ENCODE measurements at regions not wholly inside any gene's neighbourhood (a gene's known extent, or its start where the extent isn't known, plus 50 kb on each side); places are given as distances from the start of the nearest gene placed in this dataset.

GRCh38 chr14:106490442-106490841 is 964.1 kb downstream of the TMEM121 start:
- no peak for DNase-seq (ENCODE audit: extremely low read depth, low read depth)
- no peak for TF ChIP-seq CTCF (IDR thresholded peaks at IDR 0.05; ENCODE audit: low read depth, low read length)

- no peak for DNase-seq (ENCODE audit: extremely low read depth, low read depth)
- TF ChIP-seq CTCF (IDR thresholded peaks at IDR 0.05; ENCODE audit: low read depth, low read length), result no peak; the same call in none of the 2 replicates
Measured at GRCh38 chr14:106491851-106492250, 965.5 kb downstream of the TMEM121 start.

GRCh38 chr14:106493962-106494823 is 967.8 kb downstream of the TMEM121 start:
- no peak for DNase-seq (ENCODE audit: extremely low read depth, low read depth)
- TF ChIP-seq CTCF (IDR thresholded peaks at IDR 0.05; ENCODE audit: low read depth, low read length), result no peak

GRCh38 chr14:106500571-106500970 is 974.2 kb downstream of the TMEM121 start:
- no peak for TF ChIP-seq CTCF (IDR thresholded peaks at IDR 0.05; ENCODE audit: low read depth, low read length)
- DNase-seq (ENCODE audit: extremely low read depth, low read depth), result no peak

- DNase-seq (ENCODE audit: extremely low read depth, low read depth), result no peak
- TF ChIP-seq CTCF (IDR thresholded peaks at IDR 0.05; ENCODE audit: low read depth, low read length), result no peak
Measured at GRCh38 chr14:106501898-106502297, 975.5 kb downstream of the TMEM121 start.

- TF ChIP-seq CTCF (IDR thresholded peaks at IDR 0.05; ENCODE audit: low read depth, low read length), result no peak
- DNase-seq (ENCODE audit: extremely low read depth, low read depth), result no peak
Measured at GRCh38 chr14:106505366-106505765, 979.0 kb downstream of the TMEM121 start.

- no peak for DNase-seq (ENCODE audit: extremely low read depth, low read depth)
- TF ChIP-seq CTCF (IDR thresholded peaks at IDR 0.05; ENCODE audit: low read depth, low read length), result no peak
Measured at GRCh38 chr14:106506881-106507305, 980.5 kb downstream of the TMEM121 start.
